GM18909 (cell line): ENCODE measurements at regions not wholly inside any gene's neighbourhood (a gene's known extent, or its start where the extent isn't known, plus 50 kb on each side); places are given as distances from the start of the nearest gene placed in this dataset.
"Not testable (repeated sequence)": the region's sequence is repeated elsewhere in the genome, so short reads cannot be mapped to it uniquely, and the experiment has no call there.

Experiments
- ATAC-seq: cut with Tn5 transposase; IDR thresholded peaks from one replicate; pipeline ENCODE4 v1.9.1; 2021; ENCODE audit warnings: mild to moderate bottlenecking; ENCODE audit not compliant: unreplicated experiment, poor library complexity

- not testable (repeated sequence) for ATAC-seq
Measured at GRCh38 chr2:14506955-14507354, 125.6 kb upstream of the LRATD1 start.

GRCh38 chr2:14511541-14511940, 121.0 kb upstream of the LRATD1 start:
- ATAC-seq = no peak

- no peak for ATAC-seq
Measured at GRCh38 chr2:14513903-14514302, 118.6 kb upstream of the LRATD1 start.

GRCh38 chr2:14516844-14517243, 115.7 kb upstream of the LRATD1 start:
- no peak for ATAC-seq

GRCh38 chr2:14517731-14518130, 114.8 kb upstream of the LRATD1 start:
- ATAC-seq = no peak

- no peak for ATAC-seq
Measured at GRCh38 chr2:14520385-14520945, 112.1 kb upstream of the LRATD1 start.

- ATAC-seq = no peak
Measured at GRCh38 chr2:14524041-14524802, 108.3 kb upstream of the LRATD1 start.

- no peak for ATAC-seq
Measured at GRCh38 chr2:14524803-14525080, 107.8 kb upstream of the LRATD1 start.

- ATAC-seq = no peak
Measured at GRCh38 chr2:14530506-14530905, 102.0 kb upstream of the LRATD1 start.

- ATAC-seq = no peak
Measured at GRCh38 chr2:14533131-14533757, 99.3 kb upstream of the LRATD1 start.

GRCh38 chr2:14535156-14535555, 97.4 kb upstream of the LRATD1 start:
- ATAC-seq = no peak

GRCh38 chr2:14536976-14537375, 95.5 kb upstream of the LRATD1 start:
- no peak for ATAC-seq

- ATAC-seq = no peak
Measured at GRCh38 chr2:14540015-14540414, 92.5 kb upstream of the LRATD1 start.

GRCh38 chr2:14543284-14543683, 89.2 kb upstream of the LRATD1 start:
- ATAC-seq = no peak

- no peak for ATAC-seq
Measured at GRCh38 chr2:14544247-14544646, 88.3 kb upstream of the LRATD1 start.

- no peak for ATAC-seq
Measured at GRCh38 chr2:14547830-14548229, 84.7 kb upstream of the LRATD1 start.

- ATAC-seq = no peak
Measured at GRCh38 chr2:14550658-14551057, 81.9 kb upstream of the LRATD1 start.

GRCh38 chr2:14551069-14551468, 81.4 kb upstream of the LRATD1 start:
- ATAC-seq = no peak

- no peak for ATAC-seq
Measured at GRCh38 chr2:14552286-14552685, 80.2 kb upstream of the LRATD1 start.

- ATAC-seq = no peak
Measured at GRCh38 chr2:14552818-14553217, 79.7 kb upstream of the LRATD1 start.

- ATAC-seq = no peak
Measured at GRCh38 chr2:14554849-14555545, 77.5 kb upstream of the LRATD1 start.
